T-helper 2 cell treated with Interferon-gamma antibody and Interleukin-4, amounts not matched to agents 100 ng/mL and 5 ng/mL, for 36 hours (primary cell): ENCODE measurements at regions not wholly inside any gene's neighbourhood (a gene's known extent, or its start where the extent isn't known, plus 50 kb on each side); places are given as distances from the start of the nearest gene placed in this dataset.

Experiments
- intact Hi-C: fragments of 100-400 bp; cut with micrococcal nuclease; formaldehyde crosslinking; loops from one replicate; pipeline ENCODE4 v1.15.1; 2023

DNA sequence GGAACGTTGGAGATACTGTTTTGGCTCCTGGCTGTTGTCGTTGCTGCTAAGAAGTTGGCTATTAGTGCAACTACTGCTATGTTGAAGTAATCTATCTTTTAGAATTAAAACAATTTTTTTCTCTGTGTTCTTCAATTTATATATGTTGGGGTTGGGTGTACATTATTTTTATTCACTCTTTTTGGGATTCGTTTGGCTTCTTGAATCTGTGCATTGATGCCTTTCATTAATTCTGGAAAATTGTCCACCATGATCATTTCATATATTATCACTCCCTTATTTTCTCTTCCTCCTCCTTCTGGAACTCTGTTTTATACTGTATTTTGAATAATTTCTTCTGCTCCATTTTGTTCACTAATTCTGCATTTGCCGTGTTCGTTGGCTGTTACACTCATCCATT, 199.5 kb upstream of the PLET1 start:
- intact Hi-C loops = no loop called here

DNA sequence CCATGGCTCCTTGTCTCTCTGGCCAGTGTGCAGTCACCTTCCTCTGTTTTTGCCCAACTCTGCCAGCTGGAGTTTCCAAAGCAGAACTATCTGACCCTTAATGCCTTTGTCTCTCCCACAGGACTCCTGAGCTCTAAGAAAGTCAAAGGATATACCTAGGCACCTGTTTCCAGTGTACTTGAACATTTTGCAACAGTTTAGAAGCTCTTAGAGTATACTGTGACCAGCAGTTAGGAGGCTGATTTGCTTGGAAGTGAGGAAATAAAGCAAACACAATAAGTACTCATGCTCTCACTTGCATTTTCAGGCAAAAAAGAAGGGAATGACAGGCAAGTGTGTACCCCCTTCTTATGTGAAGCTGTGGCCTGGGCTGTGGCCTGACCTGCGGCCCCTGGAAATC, 204.3 kb upstream of the PLET1 start:
- intact Hi-C loops = no loop called here

DNA sequence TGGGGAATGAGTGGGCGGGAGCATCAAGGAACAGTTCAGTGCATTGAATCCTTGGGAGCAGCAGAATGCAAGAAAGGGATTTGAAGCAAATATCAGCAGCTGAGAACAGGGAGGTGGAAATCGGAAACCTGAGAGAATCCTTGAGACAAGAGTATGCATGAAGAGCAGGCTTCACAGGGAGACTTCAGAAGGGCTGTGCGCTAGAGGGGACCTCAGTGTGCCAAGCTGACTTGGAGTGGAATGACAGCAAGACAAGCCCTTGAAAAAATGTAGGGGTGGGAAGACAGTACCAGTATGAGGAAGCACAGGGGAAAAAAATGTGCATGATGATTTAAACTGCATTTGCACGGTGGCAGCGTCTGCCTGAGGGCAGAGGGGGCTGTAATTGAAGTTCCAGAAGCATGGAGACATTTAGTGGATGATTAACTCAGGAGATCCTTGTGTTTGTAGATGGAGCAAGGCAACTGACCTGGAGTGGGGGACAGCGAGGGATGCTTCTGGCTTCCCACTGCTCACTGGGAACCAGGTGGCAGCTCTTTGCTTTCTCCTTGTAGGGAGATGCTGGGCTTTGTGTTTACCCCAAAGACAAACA, 204.9 kb upstream of the PLET1 start:
- intact Hi-C loops = no loop called here

DNA sequence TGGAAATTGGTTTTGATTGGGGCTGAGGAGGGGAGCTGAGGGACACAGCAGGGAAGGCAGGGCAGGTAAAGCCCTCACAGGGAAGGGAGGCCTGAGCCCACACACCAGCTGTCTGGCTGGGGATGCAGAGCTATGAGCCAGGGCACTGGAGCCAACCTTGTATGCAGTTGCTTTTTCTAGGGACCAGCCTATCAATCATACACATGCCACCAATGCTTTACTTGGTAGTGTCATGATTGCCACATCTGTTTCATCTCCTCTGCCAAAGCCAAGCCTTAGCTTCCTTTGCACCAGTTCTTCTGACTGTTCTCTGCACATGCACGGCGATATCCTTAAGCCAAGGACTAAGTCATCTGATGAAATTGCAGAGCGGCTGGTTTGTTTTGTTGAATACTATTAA, 207.1 kb upstream of the PLET1 start:
- intact Hi-C loops = no loop called here

DNA sequence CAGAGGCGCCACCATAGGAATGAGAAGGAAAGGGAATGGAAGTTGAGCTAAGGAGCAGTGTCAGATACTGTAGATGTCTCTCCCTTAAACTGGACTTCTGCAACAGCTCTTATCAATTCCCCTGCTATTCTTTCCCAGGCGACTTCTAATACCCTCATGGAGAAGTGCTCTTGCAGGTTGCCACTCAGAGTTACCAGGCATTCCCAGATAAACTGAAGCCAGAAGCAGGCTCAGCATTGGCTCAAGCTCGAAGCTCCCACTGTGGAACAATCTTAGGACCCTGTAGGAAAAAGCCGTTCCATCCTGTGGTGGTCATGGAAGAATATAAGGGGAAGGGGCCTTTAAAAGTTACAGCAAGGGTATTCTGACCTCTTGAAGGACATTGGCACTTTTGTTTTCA, 208.7 kb upstream of the PLET1 start:
- intact Hi-C loops = no loop called here

DNA sequence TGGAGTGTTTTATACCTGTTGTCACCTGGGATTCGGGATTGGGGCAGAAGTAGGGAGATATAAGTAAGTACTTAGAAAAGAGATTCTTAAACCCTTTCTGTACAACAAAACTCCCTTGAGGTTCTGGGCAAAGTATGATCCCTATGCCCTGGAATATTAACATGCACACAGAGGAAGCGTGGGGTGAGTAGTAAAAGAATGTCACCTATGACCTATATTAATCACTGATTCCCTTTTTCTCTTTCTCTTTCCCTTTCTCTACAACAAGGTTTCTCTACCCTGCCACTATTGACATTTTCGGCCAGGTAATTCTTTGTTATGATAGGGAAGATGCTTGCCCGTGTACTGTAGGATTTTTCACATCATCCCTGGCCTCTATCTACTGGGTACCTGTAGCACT, 209.7 kb upstream of the PLET1 start:
- intact Hi-C loops = loop anchor here (2.0 kb wide), 1 partner anchor 78 kb away; no protein-coding TSS in a partner anchor

DNA sequence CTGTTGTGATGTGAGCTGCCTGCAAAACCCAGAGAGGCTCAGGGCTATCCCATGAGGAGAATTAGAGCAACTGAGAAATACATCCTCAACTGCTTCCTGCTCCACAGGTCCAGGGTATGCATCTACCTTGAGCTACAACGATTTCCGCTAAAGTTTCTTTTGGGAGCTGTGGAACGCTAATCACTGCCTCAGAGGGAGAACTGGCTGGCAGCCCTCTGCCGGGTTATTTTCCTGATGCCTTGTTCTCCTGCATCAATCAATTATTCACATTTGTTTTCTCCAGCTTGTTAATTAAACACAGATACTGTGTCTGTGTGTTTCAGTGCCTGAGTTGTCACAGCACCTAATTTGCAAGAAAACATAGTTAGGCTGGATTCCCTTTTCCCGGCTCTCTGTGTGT, 211.1 kb upstream of the PLET1 start:
- intact Hi-C loops = loop anchor here (2.0 kb wide), 1 partner anchor 79 kb away; no protein-coding TSS in a partner anchor

DNA sequence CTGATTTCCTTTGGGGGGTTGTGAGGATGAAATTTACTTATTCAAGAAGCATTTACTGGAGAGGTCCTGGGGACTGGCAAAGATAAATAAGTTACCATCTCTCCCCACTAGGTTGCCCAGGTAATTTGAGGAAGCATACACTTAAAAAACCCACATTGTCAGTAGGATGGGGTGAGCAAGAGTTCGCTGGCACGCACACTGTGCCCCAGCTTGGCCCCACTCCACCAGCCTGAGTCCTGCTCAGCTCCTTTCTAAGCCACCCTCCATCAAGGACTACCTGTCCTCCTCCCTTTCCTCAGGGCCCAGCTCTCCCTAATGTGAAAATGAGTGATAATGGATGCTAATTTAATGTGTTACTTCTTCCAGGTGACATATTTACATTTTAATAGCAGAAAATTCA, 216.5 kb upstream of the PLET1 start:
- intact Hi-C loops = no loop called here

DNA sequence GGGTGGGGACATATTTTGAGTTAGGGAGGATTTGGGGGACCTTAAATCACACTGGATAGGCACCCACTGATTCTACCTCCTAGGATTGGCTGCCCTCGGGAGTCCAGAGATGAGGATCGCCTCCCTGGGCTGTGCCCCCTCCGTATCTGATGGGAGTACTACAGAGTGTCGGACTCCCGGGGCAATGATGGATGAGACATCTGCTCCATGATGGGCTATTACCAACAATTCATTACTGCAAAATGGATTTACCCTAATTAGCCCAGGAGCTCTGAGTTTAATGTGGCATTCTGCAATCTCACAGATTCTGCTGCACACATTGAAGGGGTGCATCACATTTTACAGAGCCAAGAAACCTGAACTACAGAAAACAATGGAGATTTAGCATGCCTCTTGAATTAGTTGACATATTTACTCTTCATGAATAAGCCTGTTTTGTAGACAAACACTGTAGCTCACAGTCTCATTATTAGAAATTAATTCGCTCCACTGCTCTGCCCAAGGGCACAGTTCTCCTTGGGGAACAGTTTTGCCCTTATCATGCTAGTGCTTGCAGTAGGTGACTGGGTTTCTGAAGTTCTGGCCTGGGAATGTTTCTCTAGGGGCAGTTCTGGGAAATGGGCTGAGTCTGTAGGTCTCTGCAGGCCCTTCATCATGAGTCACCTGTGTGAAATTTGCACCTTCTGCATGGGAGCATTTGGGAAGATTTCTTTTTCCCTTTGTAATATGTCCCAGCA, 217.1 kb upstream of the PLET1 start:
- intact Hi-C loops = no loop called here

DNA sequence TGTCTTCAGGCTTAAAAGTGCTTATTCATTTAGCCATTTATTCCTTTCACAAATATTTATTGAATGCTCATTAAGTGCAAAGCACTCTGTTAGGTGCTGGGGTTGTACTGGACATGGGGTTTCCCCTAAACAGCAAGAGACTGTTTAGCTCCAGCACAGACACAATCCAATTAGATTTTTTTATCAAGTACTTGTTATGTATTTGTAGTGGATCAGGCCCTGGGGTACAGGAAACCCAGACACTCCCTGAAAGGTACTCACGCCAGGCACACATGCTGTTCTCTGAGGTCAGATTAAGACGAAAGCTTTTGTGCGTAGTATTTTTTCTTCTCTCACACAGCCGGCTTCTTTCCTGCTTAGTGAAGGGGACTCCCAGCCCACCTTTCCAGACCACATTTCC, 218.1 kb upstream of the PLET1 start:
- intact Hi-C loops = no loop called here

DNA sequence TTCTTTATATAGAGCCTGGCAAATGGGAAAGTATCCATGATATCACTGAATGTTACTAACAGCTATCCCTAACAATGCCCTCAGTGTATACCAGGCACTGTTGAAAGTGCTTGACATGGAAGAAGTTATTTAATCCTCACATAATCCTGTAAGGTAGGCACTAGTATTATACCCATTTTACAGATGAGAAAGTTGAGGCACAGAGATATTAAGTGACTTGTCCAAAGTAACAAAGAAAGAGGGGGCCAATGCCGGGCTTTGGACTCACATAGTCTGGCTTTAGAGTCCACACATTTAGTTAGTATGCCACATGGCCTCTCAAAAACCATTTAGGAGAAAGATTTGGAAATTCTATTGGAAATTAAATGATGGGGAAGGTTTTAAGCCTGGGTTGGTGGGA, 220.8 kb upstream of the PLET1 start:
- intact Hi-C loops = no loop called here

DNA sequence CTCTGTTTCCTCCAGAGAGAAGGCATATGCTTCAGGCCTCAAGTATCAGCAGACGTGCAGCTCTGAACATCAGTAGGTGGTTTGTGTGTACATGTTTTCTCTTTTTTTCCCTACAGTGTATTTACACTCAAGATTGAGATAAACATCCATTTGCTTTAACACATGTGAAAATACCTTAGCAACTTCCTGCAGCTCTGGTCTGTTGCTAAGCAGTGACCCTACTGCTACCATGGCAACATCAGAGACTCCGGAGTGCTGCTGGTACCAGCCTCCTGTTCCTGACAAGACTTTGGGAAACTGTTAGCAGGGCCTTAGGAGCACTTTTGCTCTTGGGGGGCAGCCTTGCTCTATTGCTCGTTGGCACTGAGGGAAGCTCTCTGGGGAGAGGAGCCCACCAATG, 221.2 kb upstream of the PLET1 start:
- intact Hi-C loops = no loop called here

DNA sequence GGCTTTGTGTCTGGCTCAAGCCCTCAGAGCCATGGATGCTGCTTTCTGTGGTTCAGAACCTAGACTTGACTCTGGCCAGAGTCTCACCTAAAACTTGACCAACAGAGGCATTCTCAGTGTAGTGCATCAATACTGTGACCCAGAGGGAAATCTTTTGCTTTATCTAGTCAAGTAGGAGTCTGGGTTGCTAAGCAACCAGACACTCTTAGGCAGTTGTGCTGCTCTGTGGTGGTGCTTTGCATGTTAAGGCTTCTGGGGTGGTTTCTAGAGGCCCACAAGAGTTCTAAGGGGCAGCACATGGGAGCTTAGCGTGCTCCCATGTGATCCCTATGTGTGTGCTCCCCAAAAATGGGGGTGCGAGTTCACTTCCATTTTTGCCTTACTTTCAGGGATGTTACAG, 224.6 kb upstream of the PLET1 start:
- intact Hi-C loops = no loop called here

DNA sequence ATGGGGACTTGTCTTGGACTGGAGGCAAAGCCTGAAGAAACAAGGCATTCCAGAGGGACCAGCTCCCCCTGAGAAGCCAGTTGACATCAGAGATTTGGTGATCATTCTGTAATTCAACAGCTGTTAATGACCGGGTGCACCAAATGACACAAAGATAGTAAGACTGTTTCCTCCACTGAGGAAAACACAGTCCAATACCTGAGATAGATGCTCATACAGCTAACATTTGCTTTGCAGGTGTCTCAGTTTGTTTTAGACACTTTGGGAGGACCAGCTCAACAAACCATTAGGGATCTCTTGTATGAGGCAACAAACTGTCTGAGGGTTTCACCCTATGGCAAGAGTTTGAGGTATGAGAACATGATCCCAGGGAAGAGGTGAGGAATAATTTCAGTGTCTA, 237.2 kb upstream of the PLET1 start:
- intact Hi-C loops = no loop called here

DNA sequence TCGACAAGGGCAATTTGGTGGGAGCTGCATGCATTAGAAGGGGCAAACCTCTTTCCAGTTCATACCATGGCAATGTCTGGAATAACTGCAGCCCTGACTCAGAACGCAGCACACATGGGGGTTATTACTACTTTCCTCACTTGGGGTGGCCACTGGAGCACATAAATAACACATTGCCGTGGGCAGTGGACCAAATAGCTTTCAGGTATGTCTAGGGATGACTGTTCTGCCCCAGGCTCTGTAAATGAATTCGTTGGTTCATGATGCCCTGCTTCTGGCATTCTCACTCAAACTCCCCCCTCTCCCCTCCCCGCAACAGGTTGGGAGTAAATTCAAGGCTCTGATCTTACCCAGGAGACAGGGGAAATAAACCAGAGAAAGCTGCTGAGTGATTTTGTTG, 238.0 kb upstream of the PLET1 start:
- intact Hi-C loops = no loop called here

DNA sequence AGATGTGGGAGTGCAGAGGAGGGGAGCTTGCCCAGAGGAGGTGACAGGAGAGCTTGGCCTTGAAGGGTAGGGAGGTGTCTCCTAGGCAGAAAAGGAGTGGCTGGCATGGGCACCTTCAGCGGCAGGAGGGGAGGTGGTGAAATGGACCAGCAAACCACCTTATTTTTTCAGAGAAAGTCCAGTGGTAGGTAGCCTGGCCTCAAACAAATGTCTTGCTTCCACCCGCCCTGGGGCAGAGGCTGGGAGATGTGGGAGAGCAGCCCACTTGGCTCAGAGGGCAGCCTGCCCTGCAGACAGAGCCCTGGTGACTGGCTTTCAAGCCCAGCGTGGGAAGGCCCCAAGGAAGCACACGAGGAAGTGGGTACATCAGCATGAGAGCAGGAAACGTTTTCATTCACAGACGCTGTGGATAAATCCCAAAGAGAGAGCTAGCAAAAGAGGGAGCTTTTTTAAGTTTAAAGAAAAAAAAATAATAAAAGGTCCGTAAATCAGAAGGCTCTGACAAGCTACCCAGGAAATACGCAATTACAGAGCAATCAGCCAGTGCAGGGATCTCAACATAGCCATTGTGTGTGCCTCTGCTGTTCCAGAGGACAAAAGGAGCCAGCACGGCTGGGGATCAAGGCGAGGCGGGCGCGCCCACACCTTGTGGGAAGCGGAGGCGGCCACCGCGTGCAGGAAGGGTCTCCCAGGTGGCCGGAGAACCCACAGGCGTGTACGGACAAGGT, 238.7 kb upstream of the PLET1 start:
- intact Hi-C loops = no loop called here

DNA sequence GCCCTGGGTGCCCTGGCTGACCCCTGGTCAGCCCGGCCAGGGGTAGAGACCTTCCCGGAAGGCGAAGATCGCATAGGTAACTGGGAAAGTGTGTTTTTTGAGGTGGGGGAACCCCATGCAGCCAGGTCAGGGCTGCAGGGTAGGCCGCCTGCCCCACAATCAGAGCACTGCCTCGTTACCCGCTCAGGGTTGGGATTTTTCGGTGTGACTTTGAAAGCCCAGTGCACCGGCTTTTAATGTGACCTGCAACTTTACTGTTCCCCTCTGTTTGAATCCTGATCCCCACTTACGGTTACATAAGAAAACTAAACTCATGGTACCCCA, 239.2 kb upstream of the PLET1 start:
- intact Hi-C loops = no loop called here

DNA sequence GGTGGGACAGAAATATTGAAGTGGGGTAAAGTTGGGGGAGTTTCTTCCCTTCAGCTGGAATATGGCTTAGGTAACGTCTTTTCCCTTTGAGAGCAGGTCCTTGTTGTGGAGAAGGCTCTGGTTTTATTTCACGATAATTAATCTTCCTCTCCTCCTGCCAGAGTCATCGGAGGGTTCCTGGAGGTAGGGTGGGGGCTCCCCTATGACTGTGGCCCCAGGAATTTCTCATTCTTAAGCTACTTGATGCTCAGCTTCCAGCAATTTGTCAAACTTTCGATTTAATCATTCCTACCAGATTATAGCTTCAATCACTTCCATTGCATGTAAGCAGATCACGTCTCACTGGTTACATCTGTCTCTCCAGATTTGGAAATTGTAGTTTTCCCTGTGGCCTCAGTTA, 242.8 kb upstream of the PLET1 start:
- intact Hi-C loops = no loop called here

DNA sequence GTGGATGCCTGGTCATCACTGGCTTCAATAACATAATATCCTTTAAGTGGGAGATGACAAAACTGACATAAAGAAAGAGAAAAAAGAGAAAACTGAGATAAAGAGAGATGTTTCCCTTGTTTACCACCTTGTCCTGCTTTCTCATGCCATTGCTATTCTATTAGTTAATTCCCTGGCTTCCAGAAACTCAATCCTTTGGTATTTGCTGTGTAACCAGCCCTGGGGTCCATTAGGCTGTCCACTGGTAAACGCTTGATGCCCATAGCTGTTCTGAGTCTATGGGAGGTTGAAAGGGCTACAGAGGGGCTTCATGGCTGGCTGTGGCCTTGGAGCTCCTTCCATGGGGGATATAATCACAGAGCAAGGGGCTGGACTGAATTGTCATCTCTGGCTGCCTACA, 243.4 kb upstream of the PLET1 start:
- intact Hi-C loops = no loop called here

DNA sequence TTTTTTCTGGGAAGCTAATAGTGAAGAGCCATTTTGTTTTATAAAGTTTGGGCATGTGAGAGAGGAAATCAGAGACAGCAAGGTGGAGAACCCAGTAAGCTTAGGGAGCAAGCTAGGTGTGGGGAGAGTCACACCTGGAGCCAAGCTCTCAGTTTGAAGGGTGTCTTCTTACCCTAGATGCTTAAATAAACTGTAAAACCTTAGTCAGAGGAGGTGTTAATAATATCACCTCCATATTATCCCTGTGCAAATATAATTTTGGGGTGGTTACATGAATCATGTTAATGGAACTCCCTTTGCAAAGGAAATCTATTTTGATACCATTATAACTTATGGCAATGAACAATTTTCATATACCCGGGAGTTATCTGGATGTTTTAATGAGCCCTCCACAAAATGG, 246.2 kb upstream of the PLET1 start:
- intact Hi-C loops = no loop called here

DNA sequence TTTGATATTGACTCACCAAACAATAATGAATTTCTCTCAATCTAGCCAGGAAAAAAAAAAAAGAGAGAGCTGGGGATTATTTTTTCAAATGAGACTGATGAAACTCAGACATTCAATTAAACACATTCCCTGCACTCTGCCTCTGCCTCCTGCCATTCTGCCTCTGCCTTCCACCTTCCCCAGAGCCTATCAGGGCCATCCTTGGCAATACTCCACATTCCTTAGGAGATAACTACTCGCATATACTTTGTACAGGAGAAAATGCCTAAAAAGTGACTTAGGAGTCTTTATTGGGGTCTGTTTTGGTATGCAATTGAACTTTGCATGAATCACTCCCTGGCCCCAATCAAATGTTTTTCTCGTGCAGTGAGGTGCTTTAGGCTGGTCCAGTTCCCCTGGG, 246.6 kb upstream of the PLET1 start:
- intact Hi-C loops = no loop called here

DNA sequence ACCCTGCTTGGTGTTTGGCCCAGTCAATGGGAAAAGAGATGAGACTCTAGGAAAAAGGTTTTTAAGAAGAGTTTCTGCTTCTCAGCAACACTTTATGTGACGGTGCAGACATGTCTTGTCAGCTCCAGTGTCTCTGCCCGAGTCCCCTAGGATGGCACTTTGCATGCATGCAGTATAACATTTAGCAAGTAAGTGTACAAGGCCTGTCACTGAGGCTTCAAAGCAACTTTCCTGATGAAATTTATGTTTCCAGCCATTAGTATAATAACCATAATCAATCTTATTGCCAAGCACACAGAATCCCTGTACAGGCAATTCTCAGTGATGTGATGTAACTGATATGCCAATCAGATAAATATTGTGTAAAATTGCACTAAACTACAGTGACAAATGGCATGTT, 248.1 kb upstream of the PLET1 start:
- intact Hi-C loops = no loop called here

DNA sequence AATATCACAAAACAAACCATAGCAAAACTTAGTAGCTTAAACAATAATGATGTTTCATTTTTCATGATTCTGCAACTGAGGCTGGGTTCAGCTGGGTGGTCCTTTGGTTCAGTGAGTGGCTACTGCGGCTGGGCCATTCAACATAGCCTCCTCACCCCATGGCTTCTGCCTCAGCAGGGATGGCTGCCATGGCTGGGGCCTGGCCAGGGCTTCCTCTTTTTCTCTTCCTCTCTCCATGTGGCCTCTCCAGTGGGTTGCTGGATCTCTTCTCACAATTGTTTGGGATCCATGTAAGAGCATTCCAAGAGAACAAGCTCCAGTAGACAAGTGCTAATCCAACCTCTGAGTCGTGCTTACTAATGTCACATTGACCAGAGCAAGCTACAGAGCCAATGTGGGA, 248.6 kb upstream of the PLET1 start:
- intact Hi-C loops = no loop called here
